Neural progenitor cell (in vitro differentiated cells): ENCODE measurements at regions not wholly inside any gene's neighbourhood (a gene's known extent, or its start where the extent isn't known, plus 50 kb on each side); places are given as distances from the start of the nearest gene placed in this dataset.
"Not testable (repeated sequence)": the region's sequence is repeated elsewhere in the genome, so short reads cannot be mapped to it uniquely, and the experiment has no call there.

Experiments
- DNase-seq: peaks from one replicate; pipeline ENCODE4 v3.0.0-alpha.2; 2016; ENCODE audit warnings: low spot score
- H2AFZ ChIP-seq: fragments of 200-600 bp; sonication (generic); replicated peaks from 2 replicates; pipeline ENCODE4 v1.6.1; 2016; ENCODE audit warnings: antibody characterized with exemption
- H3F3A ChIP-seq: fragments of 200-600 bp; sonication (generic); 2 replicates; pipeline ENCODE4 v1.6.1; 2016; ENCODE audit warnings: antibody characterized with exemption, low read depth
- H3K27ac ChIP-seq: fragments of 200-600 bp; sonication (generic); 2 replicates; pipeline ENCODE4 v1.5.1; 2016; ENCODE audit warnings: mild to moderate bottlenecking
- H3K27me3 ChIP-seq: fragments of 200-600 bp; sonication (generic); 2 replicates; pipeline ENCODE4 v1.6.1; 2016; ENCODE audit warnings: mild to moderate bottlenecking, moderate library complexity
- H3K36me3 ChIP-seq: fragments of 200-600 bp; sonication (generic); 2 replicates; pipeline ENCODE4 v1.5.1; 2016
- H3K4me1 ChIP-seq: fragments of 200-600 bp; sonication (generic); 2 replicates; pipeline ENCODE4 v1.6.1; 2016; ENCODE audit warnings: mixed run types
- H3K4me2 ChIP-seq: fragments of 200-600 bp; sonication (generic); 2 replicates; pipeline ENCODE4 v1.6.1; 2016
- H3K4me3 ChIP-seq: fragments of 200-600 bp; sonication (generic); 2 replicates; pipeline ENCODE4 v1.5.1; 2016
- H3K79me2 ChIP-seq: fragments of 200-600 bp; sonication (generic); 2 replicates; pipeline ENCODE4 v1.6.1; 2016; ENCODE audit warnings: low read depth
- H3K9ac ChIP-seq: fragments of 200-600 bp; sonication (generic); 2 replicates; pipeline ENCODE4 v1.6.1; 2016
- H3K9me3 ChIP-seq: fragments of 200-600 bp; sonication (generic); 2 replicates; pipeline ENCODE4 v1.5.1; 2016; ENCODE audit warnings: low read depth
- H4K20me1 ChIP-seq: fragments of 200-600 bp; sonication (generic); 2 replicates; pipeline ENCODE4 v1.6.1; 2016; ENCODE audit warnings: low read depth
- H3K27ac Mint-ChIP-seq: 3 replicates; pipeline ENCODE4 v1.8.0; 2021; ENCODE audit warnings: mixed read lengths
- H3K27me3 Mint-ChIP-seq: 2 replicates; pipeline ENCODE4 v1.8.0; 2022; ENCODE audit warnings: low read depth, mild to moderate bottlenecking, inconsistent platforms, moderate library complexity, mixed read lengths; ENCODE audit not compliant: insufficient read depth
- H3K36me3 Mint-ChIP-seq: 3 replicates; pipeline ENCODE4 v1.8.0; 2021; ENCODE audit warnings: mixed read lengths
- H3K4me1 Mint-ChIP-seq: 3 replicates; pipeline ENCODE4 v1.8.0; 2021; ENCODE audit warnings: mixed read lengths
- H3K4me3 Mint-ChIP-seq: 3 replicates; pipeline ENCODE4 v1.8.0; 2021; ENCODE audit warnings: mild to moderate bottlenecking, moderate library complexity, mixed read lengths
- H3K9me3 Mint-ChIP-seq: 3 replicates; pipeline ENCODE4 v1.8.0; 2020; ENCODE audit warnings: mixed read lengths
- CTCF ChIP-seq: fragments of 200-600 bp; sonication (generic); IDR thresholded peaks from 2 replicates; pipeline ENCODE4 v1.5.1; 2017; ENCODE audit warnings: antibody characterized with exemption, mild to moderate bottlenecking
- EZH2 ChIP-seq: fragments of 200-600 bp; sonication (generic); IDR thresholded peaks from 2 replicates; pipeline ENCODE4 v1.6.1; 2017; ENCODE audit warnings: antibody characterized with exemption, mild to moderate bottlenecking, moderate library complexity
- EZH2phosphoT487 ChIP-seq: fragments of 200-600 bp; sonication (generic); IDR thresholded peaks from 2 replicates; pipeline ENCODE4 v1.6.1; 2017; ENCODE audit warnings: antibody characterized with exemption

DNA sequence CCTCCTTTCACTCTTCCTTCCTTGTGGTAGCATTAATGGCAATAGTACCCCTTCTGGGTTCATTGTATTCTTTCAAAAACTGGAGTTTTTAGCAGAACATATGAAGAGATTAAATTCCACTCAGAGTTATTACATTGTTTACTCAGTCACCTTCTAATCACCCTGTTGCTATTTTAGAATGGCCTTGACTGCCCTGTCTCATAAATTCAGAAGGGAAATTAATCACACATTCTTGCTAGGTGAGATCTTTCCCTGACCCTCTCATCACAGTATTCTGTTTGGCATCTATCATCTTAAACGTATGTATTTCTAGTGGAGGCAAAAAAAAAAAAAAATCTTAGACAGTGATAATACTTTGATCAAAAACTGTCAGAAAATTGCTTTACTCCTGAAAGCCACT lies 760.4 kb downstream of the ADCYAP1 start:
- H3K4me1 Mint-ChIP-seq: no peaks in the 10 kb centered on the region
- H3K27me3 ChIP-seq: no peaks in the 10 kb centered on the region

DNA sequence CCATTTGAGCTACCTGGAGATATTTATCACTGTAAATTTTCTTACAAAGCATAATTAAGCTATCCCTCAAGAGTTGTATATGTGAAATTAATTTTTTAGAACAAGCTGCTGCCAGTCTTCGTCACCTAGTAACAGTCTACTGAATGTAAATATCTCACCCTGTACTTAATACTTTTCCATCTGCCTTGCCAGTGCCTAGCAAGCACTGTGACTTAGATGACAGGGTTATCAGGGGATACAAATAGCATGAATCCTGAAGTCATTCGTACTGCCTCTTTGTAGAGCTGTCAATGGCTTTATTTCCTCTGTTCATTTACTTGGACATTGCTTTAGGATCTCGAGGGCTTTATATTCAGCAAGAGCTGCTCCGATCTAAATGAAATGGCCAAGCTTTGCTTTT lies 763.6 kb downstream of the ADCYAP1 start:
- H3K27ac ChIP-seq: no peak overlapping the region
- no peaks in the 10 kb centered on the region for H3K4me1 ChIP-seq
- no peaks in the 10 kb centered on the region for H3K27me3 ChIP-seq
- Mint-ChIP-seq H3K4me1 (no peaks in the 10 kb centered on the region), H3K4me3 (no peak overlapping the region), H3K27me3 (no peaks in the 10 kb centered on the region), H3K27ac (no peak overlapping the region), H3K9me3 (peaks cover 2% of the 10 kb centered on the region), H3K36me3 (no peaks in the 10 kb centered on the region)
- peaks cover 8% of the 10 kb centered on the region for H3K9me3 ChIP-seq
- H3K36me3 ChIP-seq: no peaks in the 10 kb centered on the region
- no peak overlapping the region for H2AFZ ChIP-seq
- no peaks in the 10 kb centered on the region for H3K79me2 ChIP-seq
- DNase-seq: no peak
- no peaks in the 10 kb centered on the region for H4K20me1 ChIP-seq
- H3K9ac ChIP-seq: no peak overlapping the region
- H3K4me3 ChIP-seq: no peak overlapping the region
- H3F3A ChIP-seq: no peaks in the 10 kb centered on the region
- TF ChIP-seq EZH2: no peak
- no peak for TF ChIP-seq EZH2phosphoT487
- no peak for TF ChIP-seq CTCF
- H3K4me2 ChIP-seq: no peak overlapping the region

More for the DNA sequence above, 760.4 kb downstream of the ADCYAP1 start:
- TF ChIP-seq EZH2: no peak
- H3K4me3 Mint-ChIP-seq: no peak overlapping the region
- Histone ChIP-seq H3K9ac (no peak overlapping the region), H3K4me3 (no peak overlapping the region), H3K4me2 (no peak overlapping the region), H3K36me3 (no peaks in the 10 kb centered on the region), H3K4me1 (no peaks in the 10 kb centered on the region), H3K27ac (no peak overlapping the region), H4K20me1 (no peaks in the 10 kb centered on the region), H3K9me3 (no peaks in the 10 kb centered on the region), H3K79me2 (no peaks in the 10 kb centered on the region), H3F3A (no peaks in the 10 kb centered on the region), H2AFZ (no peak overlapping the region)
- H3K27me3 Mint-ChIP-seq: no peaks in the 10 kb centered on the region
- H3K27ac Mint-ChIP-seq: no peak overlapping the region
- no peaks in the 10 kb centered on the region for H3K9me3 Mint-ChIP-seq
- no peaks in the 10 kb centered on the region for H3K36me3 Mint-ChIP-seq
- DNase-seq: no peak

- not testable (repeated sequence) for H3K4me2 ChIP-seq, H3K4me1 ChIP-seq, H3K27ac Mint-ChIP-seq, H4K20me1 ChIP-seq, H3K36me3 ChIP-seq, H3K4me3 ChIP-seq, H3K9me3 Mint-ChIP-seq, H3K27me3 Mint-ChIP-seq, H3K9me3 ChIP-seq, H3K27me3 ChIP-seq, H3F3A ChIP-seq, H3K4me3 Mint-ChIP-seq, H3K4me1 Mint-ChIP-seq, H3K27ac ChIP-seq, DNase-seq, H3K36me3 Mint-ChIP-seq, H2AFZ ChIP-seq, H3K9ac ChIP-seq, H3K79me2 ChIP-seq
These were observed 767.0 kb downstream of the ADCYAP1 start for GRCh38 chr18:1671710-1672109.

DNA sequence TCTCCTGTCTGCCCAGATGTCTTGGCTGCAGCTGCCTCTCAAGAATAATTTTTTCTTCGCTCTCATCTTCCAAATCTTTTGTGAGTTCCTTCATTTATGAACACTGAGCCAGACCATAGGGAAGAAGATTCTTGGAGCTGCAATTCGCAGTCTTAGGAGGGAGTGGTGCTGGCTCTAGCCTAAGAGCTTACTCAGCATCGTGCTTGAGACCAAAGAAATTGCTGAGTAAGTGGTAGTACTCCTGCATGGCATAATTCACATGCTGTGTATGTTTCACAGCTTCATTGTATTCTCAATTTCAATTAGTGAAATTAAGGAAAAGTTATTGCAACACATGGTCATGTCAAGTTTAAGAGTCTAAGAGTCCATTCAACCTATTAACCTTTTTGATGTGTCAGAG lies 771.7 kb downstream of the ADCYAP1 start:
- Histone ChIP-seq H4K20me1 (no peaks in the 10 kb centered on the region), H3K36me3 (no peaks in the 10 kb centered on the region), H3K27me3 (no peaks in the 10 kb centered on the region), H2AFZ (peak overlapping the region; percentile 4), H3F3A (no peaks in the 10 kb centered on the region), H3K27ac (no peak overlapping the region), H3K4me1 (no peaks in the 10 kb centered on the region), H3K9me3 (peaks cover 8% of the 10 kb centered on the region), H3K9ac (no peak overlapping the region), H3K79me2 (no peaks in the 10 kb centered on the region), H3K4me3 (no peak overlapping the region), H3K4me2 (no peak overlapping the region)
- no peak overlapping the region for H3K4me3 Mint-ChIP-seq
- TF ChIP-seq EZH2 (no peak), CTCF (no peak), EZH2phosphoT487 (no peak)
- no peaks in the 10 kb centered on the region for H3K27me3 Mint-ChIP-seq
- no peak overlapping the region for H3K27ac Mint-ChIP-seq
- DNase-seq: no peak
- peaks cover 2% of the 10 kb centered on the region for H3K9me3 Mint-ChIP-seq
- H3K36me3 Mint-ChIP-seq: no peaks in the 10 kb centered on the region
- no peaks in the 10 kb centered on the region for H3K4me1 Mint-ChIP-seq
